ENCODE measurements at regions not wholly inside any gene's neighbourhood (a gene's known extent, or its start where the extent isn't known, plus 50 kb on each side); places are given as distances from the start of the nearest gene placed in this dataset.

DNA sequence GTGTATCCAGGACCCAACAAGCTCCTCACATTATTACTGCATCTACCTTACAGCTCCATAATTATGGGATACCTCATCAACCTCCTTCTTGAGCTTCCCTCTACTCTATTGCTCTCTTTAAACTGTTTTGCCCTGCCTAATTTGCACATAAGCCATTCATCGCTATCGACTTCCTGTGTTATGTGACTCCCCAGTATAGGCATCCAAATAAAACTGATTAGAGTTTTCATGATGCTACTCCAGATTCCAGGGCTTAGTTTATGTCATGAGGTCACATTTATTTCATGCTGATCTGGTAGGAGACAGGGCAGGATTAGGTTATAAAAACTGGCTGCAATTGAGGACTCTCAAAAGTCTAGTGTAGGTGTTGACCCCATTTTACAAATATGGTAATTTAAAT, 569.9 kb upstream of the MGAT4C start:
- TF ChIP-seq, protein P1, sequence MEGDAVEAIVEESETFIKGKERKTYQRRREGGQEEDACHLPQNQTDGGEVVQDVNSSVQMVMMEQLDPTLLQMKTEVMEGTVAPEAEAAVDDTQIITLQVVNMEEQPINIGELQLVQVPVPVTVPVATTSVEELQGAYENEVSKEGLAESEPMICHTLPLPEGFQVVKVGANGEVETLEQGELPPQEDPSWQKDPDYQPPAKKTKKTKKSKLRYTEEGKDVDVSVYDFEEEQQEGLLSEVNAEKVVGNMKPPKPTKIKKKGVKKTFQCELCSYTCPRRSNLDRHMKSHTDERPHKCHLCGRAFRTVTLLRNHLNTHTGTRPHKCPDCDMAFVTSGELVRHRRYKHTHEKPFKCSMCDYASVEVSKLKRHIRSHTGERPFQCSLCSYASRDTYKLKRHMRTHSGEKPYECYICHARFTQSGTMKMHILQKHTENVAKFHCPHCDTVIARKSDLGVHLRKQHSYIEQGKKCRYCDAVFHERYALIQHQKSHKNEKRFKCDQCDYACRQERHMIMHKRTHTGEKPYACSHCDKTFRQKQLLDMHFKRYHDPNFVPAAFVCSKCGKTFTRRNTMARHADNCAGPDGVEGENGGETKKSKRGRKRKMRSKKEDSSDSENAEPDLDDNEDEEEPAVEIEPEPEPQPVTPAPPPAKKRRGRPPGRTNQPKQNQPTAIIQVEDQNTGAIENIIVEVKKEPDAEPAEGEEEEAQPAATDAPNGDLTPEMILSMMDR (IDR thresholded peaks at IDR 0.05; ENCODE audit: insufficient read depth, low read length, poor library complexity, severe bottlenecking) = no peak
- Histone ChIP-seq H3K36me3 (ENCODE audit: control insufficient read depth, insufficient read depth, low read length) (no peaks in the 10 kb centered on the region), H3K27me3 (ENCODE audit: control insufficient read depth, insufficient read depth, low read length) (no peaks in the 10 kb centered on the region), H3K4me3 (ENCODE audit: low read depth, low read length) (no peak overlapping the region)
- no peak for DNase-seq (ENCODE audit: low read depth)

DNA sequence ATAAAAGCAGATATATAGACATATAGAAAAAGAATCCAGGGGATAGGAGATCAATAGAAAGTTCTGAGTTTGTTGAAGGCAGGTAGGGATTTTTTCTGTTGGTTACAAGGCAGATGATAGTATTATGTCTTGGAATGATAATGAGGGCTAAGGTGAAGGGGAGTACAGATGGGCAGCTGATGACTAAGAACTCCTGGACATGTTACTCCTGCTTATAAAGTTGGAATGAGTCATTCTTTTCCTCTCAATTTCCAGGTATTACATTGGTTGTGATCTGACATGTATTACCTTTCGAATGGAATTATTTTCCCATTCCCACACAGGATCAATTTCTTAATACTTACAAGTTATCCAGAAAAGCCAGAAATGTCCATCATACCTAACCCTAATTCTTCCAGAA, 545.2 kb upstream of the MGAT4C start:
- no peaks in the 10 kb centered on the region for H3K27me3 ChIP-seq (ENCODE audit: control insufficient read depth, insufficient read depth, low read length)
- DNase-seq (ENCODE audit: low read depth) = peak; percentile 9
- no peak overlapping the region for H3K4me3 ChIP-seq (ENCODE audit: low read depth, low read length)
- no peaks in the 10 kb centered on the region for H3K36me3 ChIP-seq (ENCODE audit: control insufficient read depth, insufficient read depth, low read length)
- TF ChIP-seq, protein P1 (IDR thresholded peaks at IDR 0.05; ENCODE audit: insufficient read depth, low read length, poor library complexity, severe bottlenecking) = no peak

DNA sequence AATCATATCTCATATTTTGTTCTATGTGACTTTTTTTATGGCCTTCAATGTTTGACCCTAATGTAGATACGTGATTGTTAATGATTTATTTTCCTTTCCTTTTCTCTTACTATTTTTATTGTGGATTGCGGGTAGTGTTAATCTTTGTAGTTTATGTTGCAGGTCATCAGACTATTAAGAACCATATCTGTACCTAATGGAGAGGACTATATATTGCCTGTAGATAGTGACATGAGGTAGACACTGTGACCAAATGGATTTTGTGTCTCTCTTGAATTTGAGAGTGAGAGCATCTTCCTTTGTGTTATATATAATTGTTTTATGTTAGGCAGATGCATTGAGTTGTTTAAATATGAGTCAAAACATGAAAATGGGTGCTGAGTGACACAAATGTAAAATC, 543.4 kb upstream of the MGAT4C start:
- Histone ChIP-seq H3K4me3 (ENCODE audit: low read depth, low read length) (no peak overlapping the region), H3K36me3 (ENCODE audit: control insufficient read depth, insufficient read depth, low read length) (no peaks in the 10 kb centered on the region), H3K27me3 (ENCODE audit: control insufficient read depth, insufficient read depth, low read length) (no peaks in the 10 kb centered on the region)
- TF ChIP-seq, protein P1 (IDR thresholded peaks at IDR 0.05; ENCODE audit: insufficient read depth, low read length, poor library complexity, severe bottlenecking) = no peak
- no peak for DNase-seq (ENCODE audit: low read depth)

DNA sequence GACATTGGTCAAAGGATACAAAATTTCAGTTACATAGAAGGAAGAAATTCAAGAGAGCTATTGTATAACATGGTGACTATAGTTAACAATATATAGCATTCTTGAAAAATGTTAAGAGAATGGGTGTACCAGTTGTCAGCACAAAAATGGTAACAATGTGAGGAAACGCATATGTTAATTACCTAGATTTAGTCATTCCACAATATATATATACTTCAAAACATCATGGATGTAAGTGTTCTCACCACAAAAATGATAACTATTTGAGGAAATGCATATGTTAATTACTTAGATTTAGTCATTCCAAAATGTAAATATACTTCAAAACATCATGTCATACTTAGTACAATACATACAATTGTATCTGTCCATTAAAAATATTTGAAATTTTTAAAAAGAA, 540.4 kb upstream of the MGAT4C start:
- TF ChIP-seq, protein P1 (IDR thresholded peaks at IDR 0.05; ENCODE audit: insufficient read depth, low read length, poor library complexity, severe bottlenecking) = no peak

DNA sequence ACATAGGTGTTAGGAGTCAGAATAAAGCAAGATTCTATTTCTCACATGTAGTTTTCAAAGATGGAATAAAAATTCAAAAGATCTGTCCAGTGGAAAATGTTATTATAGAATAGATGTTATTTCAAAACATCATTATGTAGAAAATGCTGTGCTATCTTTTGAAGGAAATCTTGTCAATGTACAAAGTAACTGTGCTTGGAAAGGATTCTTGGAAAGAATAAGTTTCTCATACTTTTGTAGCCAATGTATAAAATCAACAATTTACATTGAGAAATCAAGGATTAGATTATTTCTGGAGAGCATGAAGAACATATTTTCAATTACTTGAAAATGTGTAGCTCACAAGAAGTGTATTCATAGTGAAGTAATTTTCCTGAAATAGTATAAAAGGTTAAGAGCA, 532.5 kb upstream of the MGAT4C start:
- H3K27me3 ChIP-seq (ENCODE audit: control insufficient read depth, insufficient read depth, low read length) = no peaks in the 10 kb centered on the region
- TF ChIP-seq, protein P1 (IDR thresholded peaks at IDR 0.05; ENCODE audit: insufficient read depth, low read length, poor library complexity, severe bottlenecking) = no peak
- H3K36me3 ChIP-seq (ENCODE audit: control insufficient read depth, insufficient read depth, low read length) = no peaks in the 10 kb centered on the region
- no peak for DNase-seq (ENCODE audit: low read depth)
- no peak overlapping the region for H3K4me3 ChIP-seq (ENCODE audit: low read depth, low read length)

More for the DNA sequence above, 540.4 kb upstream of the MGAT4C start:
- H3K27me3 ChIP-seq (ENCODE audit: control insufficient read depth, insufficient read depth, low read length) = no peaks in the 10 kb centered on the region
- no peak overlapping the region for H3K4me3 ChIP-seq (ENCODE audit: low read depth, low read length)
- no peaks in the 10 kb centered on the region for H3K36me3 ChIP-seq (ENCODE audit: control insufficient read depth, insufficient read depth, low read length)
- DNase-seq (ENCODE audit: low read depth) = no peak

DNA sequence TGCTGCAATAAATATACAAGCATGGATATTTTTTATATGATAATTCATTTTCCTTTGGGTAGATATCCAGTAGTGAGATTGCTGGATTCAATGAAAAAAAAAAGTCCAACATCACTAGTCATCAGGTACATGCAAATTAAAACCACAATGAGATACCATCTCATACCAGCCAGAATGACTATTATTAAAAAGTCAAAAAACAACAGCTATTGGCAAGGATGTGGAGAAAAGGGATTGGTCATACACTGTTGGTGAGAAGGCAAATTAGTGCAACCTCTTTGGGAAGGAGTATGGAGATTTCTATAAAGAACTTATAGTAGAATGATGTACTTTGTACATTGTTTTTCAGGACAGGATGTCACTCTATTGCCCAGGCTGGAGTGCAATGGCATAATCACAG, 531.2 kb upstream of the MGAT4C start:
- DNase-seq (ENCODE audit: low read depth) = no peak
- Histone ChIP-seq H3K36me3 (ENCODE audit: control insufficient read depth, insufficient read depth, low read length) (no peaks in the 10 kb centered on the region), H3K4me3 (ENCODE audit: low read depth, low read length) (no peak overlapping the region), H3K27me3 (ENCODE audit: control insufficient read depth, insufficient read depth, low read length) (no peaks in the 10 kb centered on the region)
- TF ChIP-seq, protein P1 (IDR thresholded peaks at IDR 0.05; ENCODE audit: insufficient read depth, low read length, poor library complexity, severe bottlenecking) = no peak
